Lower lobe of right lung (tissue), 2 donors: ENCODE measurements at regions not wholly inside any gene's neighbourhood (a gene's known extent, or its start where the extent isn't known, plus 50 kb on each side); places are given as distances from the start of the nearest gene placed in this dataset.

ENCODE experiments used
- ATAC-seq, 2 donors: fragments of 200-7000 bp; cut with Tn5 transposase; one replicate each; pipeline ENCODE4 v1.9.1; 2020 to 2022; ENCODE audit warnings: mild to moderate bottlenecking in 2 of 2, moderate library complexity in 2 of 2
- DNase-seq: peaks from one replicate; pipeline ENCODE4 v3.0.0-alpha.2; 2020
- H3K27ac ChIP-seq: fragments of 200-600 bp; one replicate; pipeline ENCODE4 v1.8.0; 2022
- H3K27me3 ChIP-seq: fragments of 200-600 bp; one replicate; pipeline ENCODE4 v1.8.0; 2022; ENCODE audit warnings: low read depth
- H3K36me3 ChIP-seq: fragments of 200-600 bp; one replicate; pipeline ENCODE4 v1.8.0; 2022; ENCODE audit warnings: mild to moderate bottlenecking
- H3K4me1 ChIP-seq: fragments of 200-600 bp; one replicate; pipeline ENCODE4 v1.8.0; 2022
- H3K4me3 ChIP-seq: fragments of 200-600 bp; one replicate; pipeline ENCODE4 v1.8.0; 2022; ENCODE audit warnings: mild to moderate bottlenecking
- H3K9me3 ChIP-seq: fragments of 200-600 bp; one replicate; pipeline ENCODE4 v1.8.0; 2022
- intact Hi-C: fragments of 100-400 bp; cut with DNase I; formaldehyde crosslinking; loops from one replicate; pipeline ENCODE4 v1.11.0; 2022
- TF ChIP-seq, protein P1 (sequence below): fragments of 200-600 bp; IDR thresholded peaks from one replicate; pipeline ENCODE4 v1.8.0; 2022; ENCODE audit warnings: antibody characterized with exemption, mild to moderate bottlenecking
- donor health status: DM: no; HTN: yes; CAD: no; lungs with severe emphysema.

GRCh38 chr7:84271543-84271942, 77.0 kb upstream of the SEMA3A start:
- no peak for DNase-seq
- intact Hi-C loops = no loop called here
- Histone ChIP-seq H3K4me1 (no peaks in the 10 kb centered on the region), H3K27me3 (no peaks in the 10 kb centered on the region), H3K27ac (no peak overlapping the region), H3K4me3 (no peak overlapping the region), H3K36me3 (no peaks in the 10 kb centered on the region), H3K9me3 (no peaks in the 10 kb centered on the region)
- TF ChIP-seq, protein P1, sequence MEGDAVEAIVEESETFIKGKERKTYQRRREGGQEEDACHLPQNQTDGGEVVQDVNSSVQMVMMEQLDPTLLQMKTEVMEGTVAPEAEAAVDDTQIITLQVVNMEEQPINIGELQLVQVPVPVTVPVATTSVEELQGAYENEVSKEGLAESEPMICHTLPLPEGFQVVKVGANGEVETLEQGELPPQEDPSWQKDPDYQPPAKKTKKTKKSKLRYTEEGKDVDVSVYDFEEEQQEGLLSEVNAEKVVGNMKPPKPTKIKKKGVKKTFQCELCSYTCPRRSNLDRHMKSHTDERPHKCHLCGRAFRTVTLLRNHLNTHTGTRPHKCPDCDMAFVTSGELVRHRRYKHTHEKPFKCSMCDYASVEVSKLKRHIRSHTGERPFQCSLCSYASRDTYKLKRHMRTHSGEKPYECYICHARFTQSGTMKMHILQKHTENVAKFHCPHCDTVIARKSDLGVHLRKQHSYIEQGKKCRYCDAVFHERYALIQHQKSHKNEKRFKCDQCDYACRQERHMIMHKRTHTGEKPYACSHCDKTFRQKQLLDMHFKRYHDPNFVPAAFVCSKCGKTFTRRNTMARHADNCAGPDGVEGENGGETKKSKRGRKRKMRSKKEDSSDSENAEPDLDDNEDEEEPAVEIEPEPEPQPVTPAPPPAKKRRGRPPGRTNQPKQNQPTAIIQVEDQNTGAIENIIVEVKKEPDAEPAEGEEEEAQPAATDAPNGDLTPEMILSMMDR = no peak
- no peak for ATAC-seq

DNA sequence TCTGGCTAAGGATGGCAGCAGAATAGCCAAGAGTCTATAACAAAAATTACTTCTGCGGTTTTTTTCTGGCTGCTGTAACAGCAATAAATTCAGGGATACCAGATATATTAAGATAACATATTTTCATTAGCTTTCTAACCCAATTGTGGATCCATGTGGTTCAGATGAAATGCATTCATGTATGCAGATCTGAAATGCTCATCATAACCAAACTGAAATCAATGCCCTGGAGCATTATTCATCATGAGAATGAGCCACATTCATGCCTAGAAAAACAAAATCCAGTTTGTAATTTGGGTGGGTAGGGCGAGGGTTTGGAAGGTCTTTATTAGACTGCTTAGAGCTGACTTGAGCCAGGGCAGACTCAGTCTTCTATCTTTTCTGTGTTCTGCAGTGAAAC, 69.8 kb upstream of the SEMA3A start:
- Histone ChIP-seq H3K4me3 (no peak overlapping the region), H3K27ac (no peak overlapping the region), H3K4me1 (no peaks in the 10 kb centered on the region), H3K36me3 (no peaks in the 10 kb centered on the region), H3K9me3 (no peaks in the 10 kb centered on the region), H3K27me3 (no peaks in the 10 kb centered on the region)
- no peak for ATAC-seq
- no peak for DNase-seq
- intact Hi-C loops = no loop called here
- TF ChIP-seq, protein P1 = no peak

DNA sequence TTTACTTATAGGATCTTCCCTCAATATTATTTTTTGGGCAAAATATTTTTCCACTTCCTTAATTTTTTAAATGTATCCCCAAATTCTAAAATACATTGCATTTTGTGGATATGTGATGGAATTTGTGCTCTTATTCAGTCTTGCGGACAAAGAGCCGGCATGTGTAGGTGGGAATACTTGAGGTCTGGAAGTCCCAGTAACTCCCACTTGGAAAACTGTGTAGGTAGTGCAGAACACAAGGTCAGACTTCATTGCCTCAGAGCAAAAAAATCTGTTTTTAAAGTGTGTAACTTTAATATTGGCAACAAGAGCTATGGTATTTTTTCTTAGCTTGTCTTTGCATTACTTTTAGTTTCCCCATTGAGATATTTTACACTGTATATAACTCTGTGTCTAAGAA, 68.5 kb upstream of the SEMA3A start:
- TF ChIP-seq, protein P1 = no peak
- Histone ChIP-seq H3K9me3 (no peaks in the 10 kb centered on the region), H3K27me3 (no peaks in the 10 kb centered on the region), H3K36me3 (no peaks in the 10 kb centered on the region), H3K4me1 (no peaks in the 10 kb centered on the region), H3K4me3 (no peak overlapping the region), H3K27ac (no peak overlapping the region)
- DNase-seq (no peak), ATAC-seq (no peak)
- intact Hi-C loops = no loop called here

- DNase-seq (peak; percentile 25), ATAC-seq (no peak)
- TF ChIP-seq, protein P1 = no peak
- Histone ChIP-seq H3K27me3 (no peaks in the 10 kb centered on the region), H3K4me1 (no peaks in the 10 kb centered on the region), H3K27ac (no peak overlapping the region), H3K4me3 (no peak overlapping the region), H3K9me3 (no peaks in the 10 kb centered on the region), H3K36me3 (no peaks in the 10 kb centered on the region)
- intact Hi-C loops = no loop called here
Measured at GRCh38 chr7:84261509-84261908, 66.9 kb upstream of the SEMA3A start.

- H3K4me1 ChIP-seq = no peaks in the 10 kb centered on the region
- H3K27me3 ChIP-seq = no peaks in the 10 kb centered on the region
- no peak overlapping the region for H3K27ac ChIP-seq
- no peaks in the 10 kb centered on the region for H3K36me3 ChIP-seq
- DNase-seq (no peak), ATAC-seq (no peak)
- H3K4me3 ChIP-seq = no peak overlapping the region
- H3K9me3 ChIP-seq = no peaks in the 10 kb centered on the region
- TF ChIP-seq, protein P1 = no peak
- intact Hi-C loops = no loop called here
Measured at GRCh38 chr7:84258628-84259027, 64.0 kb upstream of the SEMA3A start.

DNA sequence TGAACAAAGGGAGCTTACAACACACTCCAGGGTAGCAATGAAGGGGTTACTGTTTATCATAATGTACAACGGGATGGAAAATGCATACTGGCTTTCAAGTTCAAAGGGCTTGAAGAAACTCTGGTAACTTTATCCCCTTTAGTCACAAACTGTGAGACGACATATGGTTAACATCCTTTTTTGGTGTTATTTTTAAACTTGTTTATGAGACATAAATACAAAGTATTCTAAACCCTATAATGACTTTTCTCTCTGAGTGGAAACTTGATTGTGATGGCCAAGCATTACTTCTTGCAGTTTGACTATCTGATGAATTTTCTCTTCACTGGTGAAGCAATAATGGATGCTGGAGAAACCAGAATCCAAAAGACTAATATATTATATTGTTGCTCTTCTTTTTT, 62.0 kb upstream of the SEMA3A start:
- no peak overlapping the region for H3K27ac ChIP-seq
- H3K4me3 ChIP-seq = no peak overlapping the region
- no peak for DNase-seq
- intact Hi-C loops = no loop called here
- TF ChIP-seq, protein P1 = no peak
- ATAC-seq = no peak
- H3K4me1 ChIP-seq = no peaks in the 10 kb centered on the region
- H3K9me3 ChIP-seq = no peaks in the 10 kb centered on the region
- no peaks in the 10 kb centered on the region for H3K36me3 ChIP-seq
- H3K27me3 ChIP-seq = no peaks in the 10 kb centered on the region
